ENCODE measurements at regions not wholly inside any gene's neighbourhood (a gene's known extent, or its start where the extent isn't known, plus 50 kb on each side); places are given as distances from the start of the nearest gene placed in this dataset.
A peak's percentile ranks its signal among the peaks of the same experiment; 100 is the strongest.

DNA sequence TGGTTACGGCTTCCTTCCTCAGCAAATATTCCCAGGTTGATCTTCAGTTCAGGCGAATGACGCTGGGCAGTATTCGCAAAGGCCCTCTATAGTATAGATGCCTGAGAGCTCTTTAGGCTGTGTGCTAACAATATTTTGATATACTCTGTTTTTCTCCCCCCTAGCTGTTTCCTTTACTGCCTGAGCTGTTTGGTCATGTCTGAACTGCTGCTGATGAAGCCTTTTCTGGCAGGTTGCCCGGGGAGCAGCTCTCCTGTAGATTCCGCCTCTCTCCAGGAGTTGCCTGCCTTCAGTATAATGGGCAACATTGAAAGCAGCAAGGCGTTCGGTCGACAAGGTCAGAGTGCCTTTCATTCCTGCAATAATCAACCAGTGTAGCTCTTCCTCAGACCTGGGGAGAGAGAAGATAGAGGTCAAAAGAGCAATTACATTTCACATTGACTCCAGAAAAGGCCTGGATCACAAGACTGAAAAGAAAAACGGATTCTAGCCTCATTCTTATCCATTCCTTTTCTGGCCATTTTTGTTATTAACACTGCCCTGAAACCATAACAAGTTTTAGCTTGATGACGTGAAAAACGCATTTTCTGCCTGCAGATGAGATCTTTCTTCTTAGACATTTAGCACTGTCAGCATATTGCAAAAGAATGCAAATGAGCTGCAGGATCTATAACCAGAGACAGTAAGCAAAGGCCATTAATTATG is 60.1 kb upstream of the ZNF608 start:
- TF ChIP-seq, protein P1, sequence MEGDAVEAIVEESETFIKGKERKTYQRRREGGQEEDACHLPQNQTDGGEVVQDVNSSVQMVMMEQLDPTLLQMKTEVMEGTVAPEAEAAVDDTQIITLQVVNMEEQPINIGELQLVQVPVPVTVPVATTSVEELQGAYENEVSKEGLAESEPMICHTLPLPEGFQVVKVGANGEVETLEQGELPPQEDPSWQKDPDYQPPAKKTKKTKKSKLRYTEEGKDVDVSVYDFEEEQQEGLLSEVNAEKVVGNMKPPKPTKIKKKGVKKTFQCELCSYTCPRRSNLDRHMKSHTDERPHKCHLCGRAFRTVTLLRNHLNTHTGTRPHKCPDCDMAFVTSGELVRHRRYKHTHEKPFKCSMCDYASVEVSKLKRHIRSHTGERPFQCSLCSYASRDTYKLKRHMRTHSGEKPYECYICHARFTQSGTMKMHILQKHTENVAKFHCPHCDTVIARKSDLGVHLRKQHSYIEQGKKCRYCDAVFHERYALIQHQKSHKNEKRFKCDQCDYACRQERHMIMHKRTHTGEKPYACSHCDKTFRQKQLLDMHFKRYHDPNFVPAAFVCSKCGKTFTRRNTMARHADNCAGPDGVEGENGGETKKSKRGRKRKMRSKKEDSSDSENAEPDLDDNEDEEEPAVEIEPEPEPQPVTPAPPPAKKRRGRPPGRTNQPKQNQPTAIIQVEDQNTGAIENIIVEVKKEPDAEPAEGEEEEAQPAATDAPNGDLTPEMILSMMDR (IDR thresholded peaks at IDR 0.05; ENCODE audit: low read depth, low read length, missing control alignments) = no peak
- DNase-seq (ENCODE audit: low read depth) = peak; percentile 80
- in situ Hi-C loops (cut with HindIII; ENCODE audit: low sequenced_read_pairs) = no loop called here
- no peak overlapping the region for H3K4me3 ChIP-seq (ENCODE audit: low read depth, low read length)

- no peak for DNase-seq (ENCODE audit: low read depth)
- TF ChIP-seq, protein P1 (IDR thresholded peaks at IDR 0.05; ENCODE audit: low read depth, low read length, missing control alignments) = no peak
- in situ Hi-C loops (cut with HindIII; ENCODE audit: low sequenced_read_pairs) = no loop called here
Observed at GRCh38 chr5:124808842-124809268, 62.4 kb upstream of the ZNF608 start.

GRCh38 chr5:124810396-124811006 is 64.1 kb upstream of the ZNF608 start:
- in situ Hi-C loops (cut with HindIII; ENCODE audit: low sequenced_read_pairs) = no loop called here
- TF ChIP-seq, protein P1 (IDR thresholded peaks at IDR 0.05; ENCODE audit: low read depth, low read length, missing control alignments) = no peak
- no peak overlapping the region for H3K4me3 ChIP-seq (ENCODE audit: low read depth, low read length)
- DNase-seq (ENCODE audit: low read depth) = no peak

More at GRCh38 chr5:124808842-124809268, 62.4 kb upstream of the ZNF608 start:
- H3K4me3 ChIP-seq (ENCODE audit: low read depth, low read length) = no peak overlapping the region

DNA sequence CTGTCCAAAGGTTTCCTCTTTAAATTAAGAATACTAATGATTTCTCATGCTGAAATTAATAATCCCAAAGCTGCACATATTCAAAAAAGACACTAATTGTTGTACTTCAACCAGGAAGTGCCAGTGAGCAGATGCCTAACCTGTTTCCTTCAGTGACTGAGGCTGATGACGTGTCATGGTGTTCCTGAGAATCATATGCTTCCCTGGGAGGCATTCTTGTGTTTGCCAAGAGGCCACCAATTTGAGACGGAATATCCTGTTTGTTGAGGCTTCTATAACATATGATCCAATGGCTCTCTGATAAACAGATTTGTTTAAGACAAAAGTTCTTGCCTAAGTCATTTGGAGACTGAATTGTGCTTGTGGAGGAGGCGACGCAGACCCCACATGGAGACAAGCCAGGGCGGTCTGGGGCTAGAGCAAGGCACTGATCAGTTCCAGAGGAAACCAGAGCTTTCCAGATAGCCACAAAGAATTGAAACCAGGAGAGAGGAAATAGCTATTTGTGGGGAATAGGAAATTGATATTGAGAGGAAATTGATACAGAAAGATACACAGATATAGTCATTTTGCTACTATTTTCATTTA is 66.4 kb upstream of the ZNF608 start:
- no peak for DNase-seq (ENCODE audit: low read depth)
- TF ChIP-seq, protein P1 (IDR thresholded peaks at IDR 0.05; ENCODE audit: low read depth, low read length, missing control alignments) = no peak
- in situ Hi-C loops (cut with HindIII; ENCODE audit: low sequenced_read_pairs) = no loop called here
- no peak overlapping the region for H3K4me3 ChIP-seq (ENCODE audit: low read depth, low read length)

- in situ Hi-C loops (cut with HindIII; ENCODE audit: low sequenced_read_pairs) = no loop called here
- TF ChIP-seq, protein P1 (IDR thresholded peaks at IDR 0.05; ENCODE audit: low read depth, low read length, missing control alignments) = no peak
- no peak for DNase-seq (ENCODE audit: low read depth)
- no peak overlapping the region for H3K4me3 ChIP-seq (ENCODE audit: low read depth, low read length)
Observed at GRCh38 chr5:124816381-124816780, 69.9 kb upstream of the ZNF608 start.

GRCh38 chr5:124819201-124819600 is 72.8 kb upstream of the ZNF608 start:
- DNase-seq (ENCODE audit: low read depth) = no peak
- no peak overlapping the region for H3K4me3 ChIP-seq (ENCODE audit: low read depth, low read length)
- TF ChIP-seq, protein P1 (IDR thresholded peaks at IDR 0.05; ENCODE audit: low read depth, low read length, missing control alignments) = no peak
- in situ Hi-C loops (cut with HindIII; ENCODE audit: low sequenced_read_pairs) = no loop called here
